ENCODE measurements at regions not wholly inside any gene's neighbourhood (a gene's known extent, or its start where the extent isn't known, plus 50 kb on each side); places are given as distances from the start of the nearest gene placed in this dataset.

DNA sequence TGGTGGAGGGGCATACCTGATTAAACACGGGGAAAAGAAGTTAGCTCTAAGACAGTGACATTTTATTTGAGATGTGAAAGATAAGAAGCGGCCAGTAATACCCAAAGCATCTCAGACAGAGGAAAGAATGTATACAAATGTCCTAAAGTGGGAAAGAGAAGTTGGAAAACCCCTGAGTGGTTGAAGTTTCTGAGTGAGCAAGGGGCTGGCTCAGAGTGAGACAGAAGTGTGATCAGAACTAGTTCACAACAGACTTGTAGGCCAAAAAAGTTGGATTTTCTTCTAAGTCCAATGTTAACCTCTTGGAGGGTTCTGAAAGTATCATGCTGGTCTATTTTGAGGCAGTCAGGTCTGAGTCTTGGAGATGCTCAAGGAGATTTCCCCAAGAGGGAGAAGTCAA, 608.7 kb downstream of the SOX6 start:
- TF ChIP-seq, protein P1, sequence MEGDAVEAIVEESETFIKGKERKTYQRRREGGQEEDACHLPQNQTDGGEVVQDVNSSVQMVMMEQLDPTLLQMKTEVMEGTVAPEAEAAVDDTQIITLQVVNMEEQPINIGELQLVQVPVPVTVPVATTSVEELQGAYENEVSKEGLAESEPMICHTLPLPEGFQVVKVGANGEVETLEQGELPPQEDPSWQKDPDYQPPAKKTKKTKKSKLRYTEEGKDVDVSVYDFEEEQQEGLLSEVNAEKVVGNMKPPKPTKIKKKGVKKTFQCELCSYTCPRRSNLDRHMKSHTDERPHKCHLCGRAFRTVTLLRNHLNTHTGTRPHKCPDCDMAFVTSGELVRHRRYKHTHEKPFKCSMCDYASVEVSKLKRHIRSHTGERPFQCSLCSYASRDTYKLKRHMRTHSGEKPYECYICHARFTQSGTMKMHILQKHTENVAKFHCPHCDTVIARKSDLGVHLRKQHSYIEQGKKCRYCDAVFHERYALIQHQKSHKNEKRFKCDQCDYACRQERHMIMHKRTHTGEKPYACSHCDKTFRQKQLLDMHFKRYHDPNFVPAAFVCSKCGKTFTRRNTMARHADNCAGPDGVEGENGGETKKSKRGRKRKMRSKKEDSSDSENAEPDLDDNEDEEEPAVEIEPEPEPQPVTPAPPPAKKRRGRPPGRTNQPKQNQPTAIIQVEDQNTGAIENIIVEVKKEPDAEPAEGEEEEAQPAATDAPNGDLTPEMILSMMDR (IDR thresholded peaks at IDR 0.05; ENCODE audit: insufficient read depth, low read depth, low read length): no peak
- peak; percentile 49 for DNase-seq (ENCODE audit: low read depth)
- no peak overlapping the region for H3K4me3 ChIP-seq (ENCODE audit: low read depth, low read length)

DNA sequence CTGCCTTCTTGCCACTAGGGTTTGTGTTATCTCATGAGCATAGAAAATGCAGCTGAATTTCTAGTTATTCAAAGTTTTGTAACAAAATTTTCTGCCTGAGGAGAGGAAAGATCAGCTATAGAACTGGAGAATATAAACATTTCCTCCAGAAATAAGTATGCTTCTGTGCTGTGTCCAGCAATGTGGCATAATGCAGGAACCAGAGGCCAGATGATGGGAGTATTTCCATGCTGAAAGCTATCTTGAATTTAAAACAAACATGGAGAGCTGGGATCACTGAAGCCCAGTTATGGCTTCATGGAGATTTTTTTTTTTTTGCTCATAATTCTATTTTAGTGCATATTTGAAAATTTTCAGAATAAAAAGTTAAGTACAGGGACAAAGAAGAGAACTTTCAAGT, 608.2 kb downstream of the SOX6 start:
- TF ChIP-seq, protein P1 (IDR thresholded peaks at IDR 0.05; ENCODE audit: insufficient read depth, low read depth, low read length): no peak
- H3K4me3 ChIP-seq (ENCODE audit: low read depth, low read length): no peak overlapping the region
- peak; percentile 36 for DNase-seq (ENCODE audit: low read depth)

DNA sequence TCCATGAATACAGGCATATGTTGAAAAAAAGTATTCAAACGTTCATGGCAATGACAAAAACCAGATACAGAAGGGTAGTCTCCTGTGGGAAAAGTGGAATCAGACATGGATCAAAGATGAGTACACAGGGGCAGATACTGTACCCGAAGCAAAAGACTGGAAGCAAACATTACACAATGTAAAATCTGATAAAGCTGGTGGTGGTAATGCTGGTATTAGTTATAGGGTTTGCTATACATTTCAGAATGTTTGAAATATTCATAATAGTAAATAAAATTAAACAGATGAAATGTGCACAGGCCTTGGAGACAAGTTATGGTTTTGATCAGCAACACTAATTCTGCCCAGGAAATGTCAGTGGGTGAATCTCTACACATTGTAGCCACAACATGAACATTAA, 607.6 kb downstream of the SOX6 start:
- DNase-seq (ENCODE audit: low read depth): peak; percentile 92
- no peak overlapping the region for H3K4me3 ChIP-seq (ENCODE audit: low read depth, low read length)
- TF ChIP-seq, protein P1 (IDR thresholded peaks at IDR 0.05; ENCODE audit: insufficient read depth, low read depth, low read length): no peak

DNA sequence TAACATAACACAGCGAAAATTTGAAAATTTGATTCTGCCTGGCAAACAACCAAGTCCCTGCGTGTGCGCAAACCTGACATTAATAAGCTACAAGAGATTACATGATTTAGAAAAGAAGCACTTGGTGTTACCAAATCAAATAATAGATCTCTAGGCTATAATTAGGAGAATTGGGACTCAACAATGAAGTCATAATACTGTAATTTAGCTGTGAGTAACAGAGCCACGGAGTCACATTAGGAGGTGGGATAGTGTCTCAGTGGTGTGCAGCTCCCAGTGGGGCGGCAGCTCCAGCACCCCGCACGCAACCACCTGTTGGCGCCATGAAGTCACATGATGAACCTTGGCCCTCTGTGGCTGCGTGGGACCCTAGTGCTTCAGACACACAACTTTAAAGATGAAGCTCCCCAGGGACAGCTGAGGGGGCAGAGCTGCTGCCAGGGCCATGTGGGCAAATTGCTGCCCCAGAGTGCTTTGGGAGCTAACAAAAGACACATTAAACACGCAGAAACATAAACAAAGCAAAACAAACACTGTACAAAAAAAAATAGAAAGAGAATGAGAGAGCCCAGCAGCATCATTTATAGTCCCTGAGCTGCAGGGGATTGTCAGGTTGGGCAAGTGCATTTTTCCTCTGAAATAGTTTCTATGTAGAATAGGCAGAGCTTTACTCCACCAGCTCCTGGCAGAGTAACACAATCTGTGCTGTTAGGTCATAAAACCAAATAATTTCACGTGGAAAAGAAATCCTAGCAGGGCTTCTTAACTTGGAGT, 605.6 kb downstream of the SOX6 start:
- TF ChIP-seq, protein P1 (IDR thresholded peaks at IDR 0.05; ENCODE audit: insufficient read depth, low read depth, low read length): no peak
- DNase-seq (ENCODE audit: low read depth): no peak
- no peak overlapping the region for H3K4me3 ChIP-seq (ENCODE audit: low read depth, low read length)

DNA sequence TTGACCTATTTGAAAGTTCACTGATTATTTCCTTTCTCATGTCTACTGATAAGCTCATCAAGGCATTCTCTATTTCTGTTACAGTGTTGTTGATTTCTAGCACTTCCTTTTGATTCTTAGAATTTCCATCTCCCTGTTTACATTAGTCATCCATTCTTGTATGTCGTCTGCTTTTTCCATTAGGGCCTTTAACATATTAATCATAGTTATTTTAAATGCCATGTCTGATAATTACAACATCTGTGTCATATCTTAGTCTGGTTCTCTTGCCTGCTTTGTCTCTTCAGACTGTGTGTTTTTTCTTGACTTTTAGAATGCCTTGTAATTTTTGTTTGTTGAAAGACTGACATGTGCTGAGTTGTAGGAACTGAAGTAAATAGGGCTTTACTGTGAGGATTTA, 602.1 kb downstream of the SOX6 start:
- peak; percentile 29 for DNase-seq (ENCODE audit: low read depth)
- TF ChIP-seq, protein P1 (IDR thresholded peaks at IDR 0.05; ENCODE audit: insufficient read depth, low read depth, low read length): no peak
- no peak overlapping the region for H3K4me3 ChIP-seq (ENCODE audit: low read depth, low read length)

DNA sequence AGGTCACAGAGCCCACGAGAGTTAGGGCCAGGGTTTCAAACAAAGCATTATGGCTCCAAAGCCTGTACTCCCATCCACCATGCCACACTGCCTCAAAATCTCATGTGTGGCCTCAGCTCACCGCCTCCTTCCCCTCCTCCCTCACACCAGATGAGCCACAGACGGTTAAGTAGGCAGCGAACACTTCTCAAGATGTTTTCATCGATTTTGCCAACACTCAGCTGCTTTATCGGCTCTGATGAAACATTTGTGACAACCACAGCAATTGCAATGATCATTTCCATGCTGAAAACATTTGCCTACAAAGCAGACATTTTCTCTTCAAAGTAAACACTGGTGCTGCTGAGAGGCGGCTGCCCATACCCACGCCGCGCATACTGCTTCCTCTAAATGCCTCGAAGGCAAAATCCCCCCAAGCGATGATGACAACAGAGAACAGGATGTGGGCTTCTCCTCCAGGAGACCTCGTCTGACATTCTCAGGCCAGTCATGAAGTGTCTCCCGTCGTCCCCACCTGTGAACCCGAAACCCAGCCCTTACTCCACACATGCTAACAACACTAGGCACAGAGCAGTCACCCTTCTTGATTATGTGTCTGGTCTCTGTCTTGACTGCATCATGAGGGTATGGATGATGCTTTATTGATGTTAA, 599.2 kb downstream of the SOX6 start:
- H3K4me3 ChIP-seq (ENCODE audit: low read depth, low read length): no peak overlapping the region
- TF ChIP-seq, protein P1 (IDR thresholded peaks at IDR 0.05; ENCODE audit: insufficient read depth, low read depth, low read length): no peak
- DNase-seq (ENCODE audit: low read depth): no peak
